WERI-Rb-1 (cell line): ENCODE measurements at regions not wholly inside any gene's neighbourhood (a gene's known extent, or its start where the extent isn't known, plus 50 kb on each side); places are given as distances from the start of the nearest gene placed in this dataset.

ENCODE experiments used
- DNase-seq: peaks from one replicate; pipeline ENCODE4 v3.0.0-alpha.2; 2020
- H3K27ac ChIP-seq: fragments of 250-450 bp; sonication (Bioruptor Pico); 2 replicates; pipeline ENCODE4 v1.5.1; 2020; ENCODE audit warnings: mild to moderate bottlenecking, moderate library complexity
- H3K27me3 ChIP-seq: fragments of 250-450 bp; sonication (Bioruptor Pico); 2 replicates; pipeline ENCODE4 v1.5.1; 2021; ENCODE audit warnings: mild to moderate bottlenecking, low read depth, moderate library complexity; ENCODE audit not compliant: insufficient read depth, severe bottlenecking
- H3K36me3 ChIP-seq: fragments of 250-450 bp; sonication (Bioruptor Pico); 2 replicates; pipeline ENCODE4 v1.5.1; 2020; ENCODE audit warnings: mild to moderate bottlenecking, moderate library complexity
- H3K4me3 ChIP-seq: 2 replicates; pipeline ENCODE4 v1.5.1; 2011; ENCODE audit warnings: low read depth, mild to moderate bottlenecking, control low read depth, low read length
- H3K9me3 ChIP-seq: fragments of 250-450 bp; sonication (Bioruptor Pico); 2 replicates; pipeline ENCODE4 v1.5.1; 2021; ENCODE audit warnings: mild to moderate bottlenecking, moderate library complexity; ENCODE audit not compliant: severe bottlenecking
- TF ChIP-seq, protein P1 (sequence below): IDR thresholded peaks from 2 replicates; pipeline ENCODE4 v1.5.1; 2011; ENCODE audit warnings: low read depth, mild to moderate bottlenecking, control low read depth, inconsistent platforms, low read length

DNA sequence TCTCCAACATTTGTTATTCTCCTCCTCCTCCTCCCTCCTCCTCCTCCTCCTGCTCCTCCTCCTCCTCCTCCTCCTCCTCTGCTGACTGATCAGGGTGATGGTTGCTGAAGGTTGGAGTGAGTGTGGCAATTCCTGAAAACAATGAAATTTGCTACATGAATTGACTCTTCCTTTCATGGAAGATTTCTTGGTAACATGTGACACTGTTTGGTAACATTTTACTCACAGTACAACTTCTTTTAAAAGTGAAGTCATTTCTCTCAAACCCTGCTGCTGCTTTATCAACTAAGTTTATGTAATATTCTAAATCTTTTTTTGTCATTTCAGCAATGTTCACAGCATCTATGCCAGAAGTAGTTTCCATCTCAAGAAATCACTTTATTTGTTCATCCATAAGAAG is 543.0 kb downstream of the MAFB start:
- no peak for DNase-seq
- peaks cover 60% of the 10 kb centered on the region for H3K27me3 ChIP-seq
- H3K27ac ChIP-seq: no peak overlapping the region
- TF ChIP-seq, protein P1, sequence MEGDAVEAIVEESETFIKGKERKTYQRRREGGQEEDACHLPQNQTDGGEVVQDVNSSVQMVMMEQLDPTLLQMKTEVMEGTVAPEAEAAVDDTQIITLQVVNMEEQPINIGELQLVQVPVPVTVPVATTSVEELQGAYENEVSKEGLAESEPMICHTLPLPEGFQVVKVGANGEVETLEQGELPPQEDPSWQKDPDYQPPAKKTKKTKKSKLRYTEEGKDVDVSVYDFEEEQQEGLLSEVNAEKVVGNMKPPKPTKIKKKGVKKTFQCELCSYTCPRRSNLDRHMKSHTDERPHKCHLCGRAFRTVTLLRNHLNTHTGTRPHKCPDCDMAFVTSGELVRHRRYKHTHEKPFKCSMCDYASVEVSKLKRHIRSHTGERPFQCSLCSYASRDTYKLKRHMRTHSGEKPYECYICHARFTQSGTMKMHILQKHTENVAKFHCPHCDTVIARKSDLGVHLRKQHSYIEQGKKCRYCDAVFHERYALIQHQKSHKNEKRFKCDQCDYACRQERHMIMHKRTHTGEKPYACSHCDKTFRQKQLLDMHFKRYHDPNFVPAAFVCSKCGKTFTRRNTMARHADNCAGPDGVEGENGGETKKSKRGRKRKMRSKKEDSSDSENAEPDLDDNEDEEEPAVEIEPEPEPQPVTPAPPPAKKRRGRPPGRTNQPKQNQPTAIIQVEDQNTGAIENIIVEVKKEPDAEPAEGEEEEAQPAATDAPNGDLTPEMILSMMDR: no peak
- no peaks in the 10 kb centered on the region for H3K9me3 ChIP-seq
- no peak overlapping the region for H3K4me3 ChIP-seq
- H3K36me3 ChIP-seq: no peaks in the 10 kb centered on the region

DNA sequence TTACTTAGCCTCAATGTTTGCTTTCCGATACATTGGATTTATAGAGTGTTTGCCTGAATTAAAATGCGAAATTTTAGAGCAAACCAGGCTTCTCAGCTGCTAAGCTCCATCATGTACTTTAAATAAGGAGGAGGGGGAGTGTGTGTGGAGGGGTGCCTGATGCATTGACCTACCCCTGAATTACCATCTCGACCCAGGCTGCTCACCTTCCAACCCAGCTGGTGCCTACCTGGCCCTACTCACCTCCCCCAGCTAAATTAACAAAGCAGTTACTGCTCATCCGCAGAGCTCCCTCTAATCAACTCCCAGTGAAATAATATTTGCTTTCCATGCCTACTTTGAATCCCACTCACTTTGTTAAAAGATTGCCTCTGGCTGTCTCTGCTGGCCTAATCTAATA is 544.5 kb downstream of the MAFB start:
- Histone ChIP-seq H3K4me3 (no peak overlapping the region), H3K36me3 (no peaks in the 10 kb centered on the region), H3K27me3 (peaks cover 60% of the 10 kb centered on the region), H3K9me3 (no peaks in the 10 kb centered on the region), H3K27ac (no peak overlapping the region)
- no peak for DNase-seq
- TF ChIP-seq, protein P1: no peak

DNA sequence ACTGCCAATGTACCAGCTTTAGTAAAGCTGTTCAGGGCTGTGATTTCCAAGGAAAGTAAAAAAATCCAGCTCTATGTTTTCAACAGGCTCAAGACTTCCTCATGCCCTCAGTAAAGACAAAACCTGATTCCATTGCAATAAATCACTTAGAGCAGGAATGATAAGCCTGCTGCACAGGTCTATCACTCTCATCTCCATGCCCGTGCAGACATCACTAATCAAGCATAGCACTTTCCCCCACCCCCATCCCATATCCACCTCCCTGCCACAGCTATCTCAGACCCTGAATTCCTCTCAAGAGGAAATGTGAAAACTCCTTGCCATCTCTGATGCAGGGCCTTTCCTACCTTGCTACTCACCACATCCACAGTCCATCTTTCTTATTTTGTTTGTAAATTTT is 554.9 kb downstream of the MAFB start:
- Histone ChIP-seq H3K27me3 (peaks cover 21% of the 10 kb centered on the region), H3K36me3 (no peaks in the 10 kb centered on the region), H3K4me3 (no peak overlapping the region), H3K9me3 (no peaks in the 10 kb centered on the region), H3K27ac (no peak overlapping the region)
- TF ChIP-seq, protein P1: no peak
- no peak for DNase-seq

DNA sequence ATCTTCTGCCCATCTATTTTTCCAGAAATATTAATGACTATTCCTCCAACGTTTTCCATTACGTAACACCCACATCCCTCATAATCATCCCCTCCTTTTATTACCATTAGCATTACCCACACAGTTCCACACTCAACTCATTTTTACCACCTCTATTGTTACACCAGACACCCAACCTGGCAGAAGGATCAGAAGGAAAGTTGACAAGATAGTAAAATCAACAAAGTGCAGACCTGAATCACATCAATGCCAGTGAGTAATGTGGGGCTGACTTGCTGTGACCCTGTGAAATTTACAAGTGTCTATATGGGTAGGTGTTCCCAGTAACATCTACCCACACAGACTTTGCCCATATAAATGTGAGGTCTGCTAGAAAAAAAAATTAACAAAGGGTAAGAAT is 568.2 kb downstream of the MAFB start:
- no peak for DNase-seq
- Histone ChIP-seq H3K9me3 (no peaks in the 10 kb centered on the region), H3K27ac (no peak overlapping the region), H3K4me3 (no peak overlapping the region), H3K27me3 (peaks cover 60% of the 10 kb centered on the region), H3K36me3 (no peaks in the 10 kb centered on the region)
- TF ChIP-seq, protein P1: no peak

DNA sequence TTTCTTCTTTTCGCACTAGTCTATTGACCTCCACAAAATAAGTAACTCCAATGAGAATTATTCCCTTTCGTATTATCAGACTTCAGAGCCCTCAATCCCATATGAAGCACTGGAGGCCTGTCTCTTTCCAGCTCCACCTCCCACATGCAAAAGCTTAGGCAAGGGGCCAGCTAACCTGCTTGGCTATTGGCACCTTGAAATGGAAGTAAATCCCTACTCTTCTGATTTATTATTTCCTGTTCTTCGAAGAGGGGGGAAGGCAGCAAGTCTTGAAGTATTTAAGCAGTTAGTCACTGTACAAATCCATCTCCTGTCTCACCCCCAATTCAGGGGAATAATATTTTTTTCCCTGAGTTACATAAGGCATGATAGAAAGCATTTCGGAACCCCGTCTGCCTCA is 577.8 kb downstream of the MAFB start:
- TF ChIP-seq, protein P1: no peak
- Histone ChIP-seq H3K27me3 (peaks cover 41% of the 10 kb centered on the region), H3K36me3 (no peaks in the 10 kb centered on the region), H3K27ac (no peak overlapping the region), H3K9me3 (no peaks in the 10 kb centered on the region), H3K4me3 (no peak overlapping the region)
- DNase-seq: no peak

DNA sequence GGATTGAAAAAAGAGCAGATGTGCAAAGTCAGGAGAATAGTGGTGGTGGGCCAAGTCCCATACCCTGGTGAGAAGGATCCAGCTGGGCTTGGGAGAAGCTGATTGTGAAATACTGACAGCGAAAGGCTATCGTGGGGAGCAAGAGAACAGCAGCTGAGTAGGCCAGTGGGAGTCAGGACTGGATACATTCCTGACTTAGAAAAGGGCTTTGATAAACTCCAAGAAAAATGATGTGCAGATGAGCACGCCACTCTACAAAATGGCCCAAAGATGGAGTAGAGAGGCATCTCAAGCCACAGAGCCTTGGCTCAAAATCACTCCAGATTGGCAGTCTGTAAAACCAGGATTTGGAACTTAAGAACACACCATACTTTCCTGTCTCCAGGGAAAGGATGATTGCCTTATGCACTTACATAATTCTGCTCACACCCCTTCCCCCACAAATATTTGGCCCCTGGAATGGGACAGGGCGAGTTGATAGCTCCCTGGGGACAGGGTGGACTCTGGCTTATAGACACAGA is 578.7 kb downstream of the MAFB start:
- no peak overlapping the region for H3K27ac ChIP-seq
- DNase-seq: no peak
- no peaks in the 10 kb centered on the region for H3K9me3 ChIP-seq
- TF ChIP-seq, protein P1: no peak
- no peak overlapping the region for H3K4me3 ChIP-seq
- no peaks in the 10 kb centered on the region for H3K36me3 ChIP-seq
- peaks cover 43% of the 10 kb centered on the region for H3K27me3 ChIP-seq
